SU-DHL-6 (cell line): ENCODE measurements at regions not wholly inside any gene's neighbourhood (a gene's known extent, or its start where the extent isn't known, plus 50 kb on each side); places are given as distances from the start of the nearest gene placed in this dataset.

ENCODE experiments used
- CTCF ChIP-seq: fragments of 200-600 bp; sonication (generic); IDR thresholded peaks from one replicate; pipeline ENCODE4 v1.5.1; 2017; ENCODE audit warnings: antibody characterized with exemption, mild to moderate bottlenecking, low read length, moderate library complexity; ENCODE audit not compliant: insufficient read depth, poor library complexity, severe bottlenecking
- EZH2phosphoT487 ChIP-seq: fragments of 200-600 bp; sonication (generic), shearing (Covaris generic); conservative IDR thresholded peaks from 2 replicates; pipeline ENCODE4 v1.6.1; 2018; ENCODE audit warnings: mild to moderate bottlenecking, antibody characterized with exemption, low read length, moderate library complexity, mixed read lengths

DNA sequence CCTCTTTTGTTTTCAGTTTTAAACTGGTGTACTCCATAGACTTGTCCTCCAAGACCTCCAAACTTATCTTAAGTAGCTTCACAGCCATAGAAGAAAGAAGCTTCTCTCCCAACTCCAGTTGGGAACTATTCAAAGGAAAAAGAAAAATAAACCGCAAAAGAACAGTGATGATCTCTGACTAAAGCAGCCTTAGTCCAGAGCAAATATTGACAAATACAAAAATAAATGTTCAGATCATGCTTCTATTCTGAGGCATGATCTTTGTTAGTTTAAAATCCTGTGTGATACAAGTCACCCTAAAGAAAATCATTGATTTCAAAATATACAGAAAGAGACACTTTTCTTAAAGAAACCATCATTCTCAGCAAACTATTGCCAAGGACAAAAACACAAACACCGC is 373.0 kb upstream of the SMIM30 start:
- TF ChIP-seq CTCF (no peak), EZH2phosphoT487 (no peak)
